ENCODE measurements at regions not wholly inside any gene's neighbourhood (a gene's known extent, or its start where the extent isn't known, plus 50 kb on each side); places are given as distances from the start of the nearest gene placed in this dataset.

- TF ChIP-seq CTCF (IDR thresholded peaks at IDR 0.05; ENCODE audit: insufficient read depth, low read length, poor library complexity, severe bottlenecking) (no peak), EZH2phosphoT487 (conservative IDR thresholded peaks at IDR 0.05; ENCODE audit: low read length) (no peak)
Measured at GRCh38 chr22:49427941-49428340, 399.7 kb downstream of the BRD1 start.
